Sigmoid colon (tissue), 4 donors: ENCODE measurements at regions not wholly inside any gene's neighbourhood (a gene's known extent, or its start where the extent isn't known, plus 50 kb on each side); places are given as distances from the start of the nearest gene placed in this dataset.

ENCODE experiments used
- CTCF ChIP-seq, 4 experiments: fragments of 450-650 bp in 3 of 4; fragments of 200-600 bp in 1 of 4; IDR thresholded peaks; one replicate each; pipeline ENCODE4 v1.5.1; 2016 to 2019; ENCODE audit warnings: antibody characterized with exemption in 4 of 4, mild to moderate bottlenecking in 3 of 4, moderate library complexity in 2 of 4
- POLR2A ChIP-seq, 2 donors: fragments of 450-650 bp; IDR thresholded peaks; one replicate each; pipeline ENCODE4 v1.6.1; 2016; ENCODE audit warnings: antibody characterized with exemption in 2 of 2, mild to moderate bottlenecking in 2 of 2, moderate library complexity in 2 of 2
- POLR2AphosphoS5 ChIP-seq, 4 donors: sonication (generic); formaldehyde crosslinking; IDR thresholded peaks; one replicate each; pipeline ENCODE4 v1.6.1; 2017; ENCODE audit warnings: antibody characterized with exemption in 4 of 4

GRCh38 chr12:100738086-100738485, 56.5 kb upstream of the ANO4 start:
- TF ChIP-seq CTCF (IDR thresholded peaks at IDR 0.05) (no peak), POLR2AphosphoS5 (IDR thresholded peaks at IDR 0.05) (no peak), POLR2A (IDR thresholded peaks at IDR 0.05) (no peak)
